HG03135 (cell line): ENCODE measurements at regions not wholly inside any gene's neighbourhood (a gene's known extent, or its start where the extent isn't known, plus 50 kb on each side); places are given as distances from the start of the nearest gene placed in this dataset.

ENCODE experiments used
- ATAC-seq: cut with Tn5 transposase; IDR thresholded peaks from one replicate; pipeline ENCODE4 v1.9.1; 2021; ENCODE audit warnings: mild to moderate bottlenecking, moderate library complexity; ENCODE audit not compliant: unreplicated experiment

GRCh38 chr4:83662204-83662603 is 126.3 kb downstream of the GPAT3 start:
- no peak for ATAC-seq

GRCh38 chr4:83661359-83661758 is 125.5 kb downstream of the GPAT3 start:
- ATAC-seq: no peak

DNA sequence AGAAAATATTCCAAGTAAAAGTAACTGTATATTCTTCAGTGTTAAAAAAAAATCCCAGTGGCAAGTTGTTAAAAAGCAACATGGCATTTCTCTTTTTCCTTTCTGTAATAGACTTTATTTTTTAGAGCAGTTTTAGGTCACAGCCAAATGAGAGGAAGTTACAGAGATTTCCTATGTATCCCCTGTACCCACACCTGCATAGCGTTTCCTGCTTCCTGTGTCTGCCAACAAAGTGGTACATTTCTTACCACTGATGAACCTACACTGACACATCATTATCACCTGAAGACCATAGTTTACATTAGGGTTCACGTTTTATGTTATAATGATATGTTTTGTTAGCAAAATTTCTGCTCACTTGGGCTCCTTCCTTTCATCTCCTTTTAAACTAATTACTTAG is 124.7 kb downstream of the GPAT3 start:
- no peak for ATAC-seq

GRCh38 chr4:83658806-83659205 is 122.9 kb downstream of the GPAT3 start:
- ATAC-seq: no peak

- no peak for ATAC-seq
Observed at GRCh38 chr4:83657336-83657735, 121.4 kb downstream of the GPAT3 start.
